ENCODE measurements at regions not wholly inside any gene's neighbourhood (a gene's known extent, or its start where the extent isn't known, plus 50 kb on each side); places are given as distances from the start of the nearest gene placed in this dataset.

DNA sequence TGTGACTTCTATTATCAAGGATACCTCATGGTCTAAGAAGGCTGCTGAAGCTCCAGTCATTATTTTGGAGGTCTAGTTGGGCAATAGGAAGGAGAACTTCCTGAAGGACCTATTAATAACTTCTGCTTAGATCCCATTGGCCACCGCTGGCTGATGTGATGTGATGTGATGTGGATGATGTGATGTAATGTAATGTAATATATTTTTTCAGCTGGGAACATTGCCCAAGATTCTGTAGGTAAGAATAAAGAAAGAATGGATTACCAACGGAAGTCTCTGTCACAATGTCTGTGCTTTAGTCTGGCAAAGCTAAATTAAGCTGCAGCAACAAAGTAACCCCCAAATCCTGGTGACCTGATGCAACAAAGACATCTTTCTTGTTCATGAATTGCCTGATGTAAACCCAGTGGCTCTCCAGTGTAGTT lies 233.7 kb downstream of the PTEN start:
- Histone ChIP-seq H3K9me3 (replicated peaks; ENCODE audit: control insufficient read depth, insufficient read depth, low read length) (no peaks in the 10 kb centered on the region), H4K20me1 (ENCODE audit: control insufficient read depth, insufficient read depth) (no peaks in the 10 kb centered on the region), H3K4me3 (no peak overlapping the region), H3K36me3 (ENCODE audit: control insufficient read depth in 2 of 2, insufficient read depth in 2 of 2, low read length in 1 of 2) (no peaks in the 10 kb centered on the region), H3K4me1 (ENCODE audit: control insufficient read depth, insufficient read depth, low read length) (peaks cover 11% of the 10 kb centered on the region), H3K4me2 (ENCODE audit: control insufficient read depth, insufficient read depth) (no peak overlapping the region), H3K27ac (ENCODE audit: control insufficient read depth, insufficient read depth) (no peak overlapping the region), H3K79me2 (ENCODE audit: control insufficient read depth, insufficient read depth, low read length) (no peaks in the 10 kb centered on the region), H2AFZ (ENCODE audit: control insufficient read depth, low read depth, low read length) (no peak overlapping the region), H3K27me3 (replicated peaks in 1 of 2; ENCODE audit: control insufficient read depth in 2 of 2, insufficient read depth in 2 of 2, low read length in 1 of 2) (no peaks in the 10 kb centered on the region), H3K9ac (ENCODE audit: control insufficient read depth, insufficient read depth, low read length) (no peak overlapping the region)
- 98% methylated on average over 2 of the region's 2 CpGs for WGBS (ENCODE audit: insufficient coverage, insufficient replicate concordance, low lambda C conversion rate, missing lambda C conversion rate)
- ChIA-PET CTCF (interaction anchor here (1.1 kb wide), 1 partner anchor 12 kb away, joined by 3 read pairs; no protein-coding TSS in a partner anchor), RAD21 (ENCODE audit: unreplicated experiment) (no interaction called here), POLR2A (no interaction called here), SMC1A (ENCODE audit: uncharacterized antibody, unreplicated experiment) (interaction anchor here (0.6 to 13.1 kb wide), 4 partner anchors 13 to 236 kb away, joined by 3 to 210 read pairs (median 6); no protein-coding TSS in a partner anchor)
- intact Hi-C loops (cut with micrococcal nuclease; ENCODE audit: unreplicated experiment) (no loop called here), in situ Hi-C loops (cut with MboI) (no loop called here)
- no TSS peak for BruUV-seq (replicated peaks)
- DNase-seq (ENCODE audit: low read depth, low spot score), result no peak
- ATAC-seq, result no peak
- no peak for FAIRE-seq
- TF ChIP-seq NFYB (IDR thresholded peaks at IDR 0.05; ENCODE audit: insufficient read depth, low read depth, low read length), result no peak
- TF ChIP-seq CBX5 (IDR thresholded peaks at IDR 0.05; ENCODE audit: low read depth), result no peak
- no peak for TF ChIP-seq ZNF274 (IDR thresholded peaks at IDR 0.05; ENCODE audit: insufficient read depth, insufficient read length)
- TF ChIP-seq, protein P1, sequence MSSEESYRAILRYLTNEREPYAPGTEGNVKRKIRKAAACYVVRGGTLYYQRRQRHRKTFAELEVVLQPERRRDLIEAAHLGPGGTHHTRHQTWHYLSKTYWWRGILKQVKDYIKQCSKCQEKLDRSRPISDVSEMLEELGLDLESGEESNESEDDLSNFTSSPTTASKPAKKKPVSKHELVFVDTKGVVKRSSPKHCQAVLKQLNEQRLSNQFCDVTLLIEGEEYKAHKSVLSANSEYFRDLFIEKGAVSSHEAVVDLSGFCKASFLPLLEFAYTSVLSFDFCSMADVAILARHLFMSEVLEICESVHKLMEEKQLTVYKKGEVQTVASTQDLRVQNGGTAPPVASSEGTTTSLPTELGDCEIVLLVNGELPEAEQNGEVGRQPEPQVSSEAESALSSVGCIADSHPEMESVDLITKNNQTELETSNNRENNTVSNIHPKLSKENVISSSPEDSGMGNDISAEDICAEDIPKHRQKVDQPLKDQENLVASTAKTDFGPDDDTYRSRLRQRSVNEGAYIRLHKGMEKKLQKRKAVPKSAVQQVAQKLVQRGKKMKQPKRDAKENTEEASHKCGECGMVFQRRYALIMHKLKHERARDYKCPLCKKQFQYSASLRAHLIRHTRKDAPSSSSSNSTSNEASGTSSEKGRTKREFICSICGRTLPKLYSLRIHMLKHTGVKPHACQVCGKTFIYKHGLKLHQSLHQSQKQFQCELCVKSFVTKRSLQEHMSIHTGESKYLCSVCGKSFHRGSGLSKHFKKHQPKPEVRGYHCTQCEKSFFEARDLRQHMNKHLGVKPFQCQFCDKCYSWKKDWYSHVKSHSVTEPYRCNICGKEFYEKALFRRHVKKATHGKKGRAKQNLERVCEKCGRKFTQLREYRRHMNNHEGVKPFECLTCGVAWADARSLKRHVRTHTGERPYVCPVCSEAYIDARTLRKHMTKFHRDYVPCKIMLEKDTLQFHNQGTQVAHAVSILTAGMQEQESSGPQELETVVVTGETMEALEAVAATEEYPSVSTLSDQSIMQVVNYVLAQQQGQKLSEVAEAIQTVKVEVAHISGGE (CRISPR knock-in tag; IDR thresholded peaks at IDR 0.05), result no peak
- no peak for TF ChIP-seq NR2F1 (conservative IDR thresholded peaks at IDR 0.05)
- no peak for TF ChIP-seq RUNX3 (IDR thresholded peaks at IDR 0.05; ENCODE audit: low read length)
- no peak for TF ChIP-seq MLLT1 (IDR thresholded peaks at IDR 0.05)
- TF ChIP-seq, protein P2, sequence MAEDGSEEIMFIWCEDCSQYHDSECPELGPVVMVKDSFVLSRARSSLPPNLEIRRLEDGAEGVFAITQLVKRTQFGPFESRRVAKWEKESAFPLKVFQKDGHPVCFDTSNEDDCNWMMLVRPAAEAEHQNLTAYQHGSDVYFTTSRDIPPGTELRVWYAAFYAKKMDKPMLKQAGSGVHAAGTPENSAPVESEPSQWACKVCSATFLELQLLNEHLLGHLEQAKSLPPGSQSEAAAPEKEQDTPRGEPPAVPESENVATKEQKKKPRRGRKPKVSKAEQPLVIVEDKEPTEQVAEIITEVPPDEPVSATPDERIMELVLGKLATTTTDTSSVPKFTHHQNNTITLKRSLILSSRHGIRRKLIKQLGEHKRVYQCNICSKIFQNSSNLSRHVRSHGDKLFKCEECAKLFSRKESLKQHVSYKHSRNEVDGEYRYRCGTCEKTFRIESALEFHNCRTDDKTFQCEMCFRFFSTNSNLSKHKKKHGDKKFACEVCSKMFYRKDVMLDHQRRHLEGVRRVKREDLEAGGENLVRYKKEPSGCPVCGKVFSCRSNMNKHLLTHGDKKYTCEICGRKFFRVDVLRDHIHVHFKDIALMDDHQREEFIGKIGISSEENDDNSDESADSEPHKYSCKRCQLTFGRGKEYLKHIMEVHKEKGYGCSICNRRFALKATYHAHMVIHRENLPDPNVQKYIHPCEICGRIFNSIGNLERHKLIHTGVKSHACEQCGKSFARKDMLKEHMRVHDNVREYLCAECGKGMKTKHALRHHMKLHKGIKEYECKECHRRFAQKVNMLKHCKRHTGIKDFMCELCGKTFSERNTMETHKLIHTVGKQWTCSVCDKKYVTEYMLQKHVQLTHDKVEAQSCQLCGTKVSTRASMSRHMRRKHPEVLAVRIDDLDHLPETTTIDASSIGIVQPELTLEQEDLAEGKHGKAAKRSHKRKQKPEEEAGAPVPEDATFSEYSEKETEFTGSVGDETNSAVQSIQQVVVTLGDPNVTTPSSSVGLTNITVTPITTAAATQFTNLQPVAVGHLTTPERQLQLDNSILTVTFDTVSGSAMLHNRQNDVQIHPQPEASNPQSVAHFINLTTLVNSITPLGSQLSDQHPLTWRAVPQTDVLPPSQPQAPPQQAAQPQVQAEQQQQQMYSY (CRISPR knock-in tag; IDR thresholded peaks at IDR 0.05), result no peak
- no peak for TF ChIP-seq ZNF384 (IDR thresholded peaks at IDR 0.05; ENCODE audit: borderline replicate concordance, low read depth, low read length)
- TF ChIP-seq SKIL (IDR thresholded peaks at IDR 0.05; ENCODE audit: low read depth, poor library complexity, severe bottlenecking), result no peak
- TF ChIP-seq SPI1 (IDR thresholded peaks at IDR 0.05; ENCODE audit: borderline replicate concordance, insufficient read depth, low read depth, low read length), result no peak
- TF ChIP-seq CBX3 (IDR thresholded peaks at IDR 0.05; ENCODE audit: borderline replicate concordance, low read depth), result no peak
- TF ChIP-seq HDAC2 (IDR thresholded peaks at IDR 0.05), result no peak
- no peak for TF ChIP-seq NR2C1 (IDR thresholded peaks at IDR 0.05)
- no peak for TF ChIP-seq YBX1 (IDR thresholded peaks at IDR 0.05)

Measured in GM12878 (cell line).